Neuron (in vitro differentiated cells): ENCODE measurements at regions not wholly inside any gene's neighbourhood (a gene's known extent, or its start where the extent isn't known, plus 50 kb on each side); places are given as distances from the start of the nearest gene placed in this dataset.
"Not testable (repeated sequence)": the region's sequence is repeated elsewhere in the genome, so short reads cannot be mapped to it uniquely, and the experiment has no call there.

Experiments
- H2AFZ ChIP-seq: one replicate; pipeline ENCODE4 v1.6.1; 2013; ENCODE audit warnings: low read depth, mild to moderate bottlenecking, inconsistent platforms, low read length, moderate library complexity
- H3K27me3 ChIP-seq: one replicate; pipeline ENCODE4 v1.6.1; 2013; ENCODE audit warnings: low read length; ENCODE audit not compliant: insufficient read depth
- H3K36me3 ChIP-seq: one replicate; pipeline ENCODE4 v1.6.1; 2013; ENCODE audit warnings: low read length; ENCODE audit not compliant: insufficient read depth
- H3K4me1 ChIP-seq: one replicate; pipeline ENCODE4 v1.6.1; 2013; ENCODE audit warnings: low read length; ENCODE audit not compliant: insufficient read depth
- H3K4me3 ChIP-seq: 2 replicates; pipeline ENCODE4 v1.5.1; 2013; ENCODE audit warnings: mild to moderate bottlenecking, low read length, moderate library complexity
- H3K9me3 ChIP-seq: one replicate; pipeline ENCODE4 v1.6.1; 2013; ENCODE audit warnings: low read length

- Histone ChIP-seq H2AFZ (no peak overlapping the region), H3K9me3 (no peaks in the 10 kb centered on the region), H3K4me1 (no peaks in the 10 kb centered on the region), H3K4me3 (no peak overlapping the region), H3K27me3 (no peaks in the 10 kb centered on the region), H3K36me3 (no peaks in the 10 kb centered on the region)
These were observed 345.6 kb downstream of the ADAMTS20 start for GRCh38 chr12:43206396-43206795.

- no peaks in the 10 kb centered on the region for H3K36me3 ChIP-seq
- H3K9me3 ChIP-seq: no peaks in the 10 kb centered on the region
- no peaks in the 10 kb centered on the region for H3K27me3 ChIP-seq
- no peak overlapping the region for H3K4me3 ChIP-seq
- H2AFZ ChIP-seq: no peak overlapping the region
- no peaks in the 10 kb centered on the region for H3K4me1 ChIP-seq
These were observed 353.4 kb downstream of the ADAMTS20 start for GRCh38 chr12:43198608-43199007.

GRCh38 chr12:43196268-43196907, 355.6 kb downstream of the ADAMTS20 start:
- no peak overlapping the region for H3K4me3 ChIP-seq
- no peak overlapping the region for H2AFZ ChIP-seq
- H3K36me3 ChIP-seq: no peaks in the 10 kb centered on the region
- H3K9me3 ChIP-seq: no peaks in the 10 kb centered on the region
- no peaks in the 10 kb centered on the region for H3K27me3 ChIP-seq
- no peaks in the 10 kb centered on the region for H3K4me1 ChIP-seq

- not testable (repeated sequence) for H3K9me3 ChIP-seq, H3K4me1 ChIP-seq, H3K4me3 ChIP-seq, H2AFZ ChIP-seq, H3K36me3 ChIP-seq, H3K27me3 ChIP-seq
These were observed 358.9 kb downstream of the ADAMTS20 start for GRCh38 chr12:43193096-43193495.

GRCh38 chr12:43192442-43192841, 359.6 kb downstream of the ADAMTS20 start:
- not testable (repeated sequence) for H3K4me1 ChIP-seq, H3K9me3 ChIP-seq, H2AFZ ChIP-seq, H3K27me3 ChIP-seq, H3K36me3 ChIP-seq, H3K4me3 ChIP-seq

GRCh38 chr12:43180242-43180641, 371.8 kb downstream of the ADAMTS20 start:
- Histone ChIP-seq H3K27me3 (no peaks in the 10 kb centered on the region), H3K4me1 (no peaks in the 10 kb centered on the region), H3K9me3 (peaks cover 2% of the 10 kb centered on the region), H2AFZ (no peak overlapping the region), H3K4me3 (no peak overlapping the region), H3K36me3 (no peaks in the 10 kb centered on the region)

GRCh38 chr12:43179486-43179885, 372.5 kb downstream of the ADAMTS20 start:
- no peak overlapping the region for H2AFZ ChIP-seq
- peaks cover 2% of the 10 kb centered on the region for H3K9me3 ChIP-seq
- H3K4me3 ChIP-seq: no peak overlapping the region
- H3K27me3 ChIP-seq: no peaks in the 10 kb centered on the region
- no peaks in the 10 kb centered on the region for H3K36me3 ChIP-seq
- H3K4me1 ChIP-seq: no peaks in the 10 kb centered on the region

GRCh38 chr12:43177276-43177675, 374.7 kb downstream of the ADAMTS20 start:
- no peaks in the 10 kb centered on the region for H3K27me3 ChIP-seq
- no peaks in the 10 kb centered on the region for H3K4me1 ChIP-seq
- H2AFZ ChIP-seq: no peak overlapping the region
- H3K36me3 ChIP-seq: no peaks in the 10 kb centered on the region
- no peak overlapping the region for H3K4me3 ChIP-seq
- peaks cover 2% of the 10 kb centered on the region for H3K9me3 ChIP-seq

- Histone ChIP-seq H3K4me1 (peaks cover 7% of the 10 kb centered on the region), H3K4me3 (no peak overlapping the region), H3K36me3 (no peaks in the 10 kb centered on the region), H2AFZ (no peak overlapping the region), H3K9me3 (no peaks in the 10 kb centered on the region), H3K27me3 (no peaks in the 10 kb centered on the region)
These were observed 382.8 kb downstream of the ADAMTS20 start for GRCh38 chr12:43169115-43169681.

GRCh38 chr12:43167691-43168090, 384.3 kb downstream of the ADAMTS20 start:
- H3K9me3 ChIP-seq: no peaks in the 10 kb centered on the region
- no peak overlapping the region for H3K4me3 ChIP-seq
- H3K27me3 ChIP-seq: no peaks in the 10 kb centered on the region
- H3K4me1 ChIP-seq: peaks cover 7% of the 10 kb centered on the region
- no peaks in the 10 kb centered on the region for H3K36me3 ChIP-seq
- H2AFZ ChIP-seq: no peak overlapping the region

- no peak overlapping the region for H3K4me3 ChIP-seq
- H3K36me3 ChIP-seq: no peaks in the 10 kb centered on the region
- no peaks in the 10 kb centered on the region for H3K27me3 ChIP-seq
- H3K4me1 ChIP-seq: peaks cover 7% of the 10 kb centered on the region
- no peak overlapping the region for H2AFZ ChIP-seq
- no peaks in the 10 kb centered on the region for H3K9me3 ChIP-seq
These were observed 386.7 kb downstream of the ADAMTS20 start for GRCh38 chr12:43165351-43165750.

- Histone ChIP-seq H3K4me3 (no peak overlapping the region), H3K9me3 (no peaks in the 10 kb centered on the region), H2AFZ (no peak overlapping the region), H3K4me1 (peaks cover 7% of the 10 kb centered on the region), H3K27me3 (no peaks in the 10 kb centered on the region), H3K36me3 (no peaks in the 10 kb centered on the region)
These were observed 389.9 kb downstream of the ADAMTS20 start for GRCh38 chr12:43162138-43162537.

GRCh38 chr12:43159506-43159905, 392.5 kb downstream of the ADAMTS20 start:
- H3K9me3 ChIP-seq: no peaks in the 10 kb centered on the region
- no peaks in the 10 kb centered on the region for H3K36me3 ChIP-seq
- no peaks in the 10 kb centered on the region for H3K27me3 ChIP-seq
- no peak overlapping the region for H3K4me3 ChIP-seq
- no peaks in the 10 kb centered on the region for H3K4me1 ChIP-seq
- no peak overlapping the region for H2AFZ ChIP-seq

- H3K9me3 ChIP-seq: no peaks in the 10 kb centered on the region
- no peak overlapping the region for H2AFZ ChIP-seq
These were observed 393.9 kb downstream of the ADAMTS20 start for GRCh38 chr12:43158126-43158525.

More at GRCh38 chr12:43158126-43158525, 393.9 kb downstream of the ADAMTS20 start:
- no peak overlapping the region for H3K4me3 ChIP-seq
- H3K4me1 ChIP-seq: no peaks in the 10 kb centered on the region
- no peaks in the 10 kb centered on the region for H3K36me3 ChIP-seq
- H3K27me3 ChIP-seq: no peaks in the 10 kb centered on the region
